Superior temporal gyrus (tissue), 1 donor: ENCODE measurements at regions not wholly inside any gene's neighbourhood (a gene's known extent, or its start where the extent isn't known, plus 50 kb on each side); places are given as distances from the start of the nearest gene placed in this dataset.

ENCODE experiments used
- DNase-seq: peaks from one replicate; pipeline ENCODE4 v3.0.0-alpha.2; 2016; ENCODE audit errors: extremely low spot score

DNA sequence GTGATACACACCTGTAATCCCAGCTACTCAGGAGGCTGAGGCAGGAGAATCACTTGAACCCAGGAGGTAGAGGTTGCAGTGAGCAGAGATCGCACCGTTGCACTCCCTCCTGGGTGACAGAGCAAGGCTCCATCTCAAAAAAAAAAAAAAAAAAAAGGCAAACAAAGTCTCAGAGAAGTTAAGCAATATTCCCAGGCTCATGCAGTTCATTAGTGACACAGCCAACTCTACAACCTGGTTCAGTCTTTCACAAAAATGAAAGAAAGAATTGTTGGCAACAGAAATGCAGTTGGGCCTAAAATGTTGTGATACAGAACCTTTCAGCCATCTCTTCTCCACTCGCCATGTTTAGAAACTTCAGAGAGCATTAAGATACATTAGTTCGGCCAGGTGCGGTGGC is 242.1 kb downstream of the LTN1 start:
- DNase-seq: no peak

DNA sequence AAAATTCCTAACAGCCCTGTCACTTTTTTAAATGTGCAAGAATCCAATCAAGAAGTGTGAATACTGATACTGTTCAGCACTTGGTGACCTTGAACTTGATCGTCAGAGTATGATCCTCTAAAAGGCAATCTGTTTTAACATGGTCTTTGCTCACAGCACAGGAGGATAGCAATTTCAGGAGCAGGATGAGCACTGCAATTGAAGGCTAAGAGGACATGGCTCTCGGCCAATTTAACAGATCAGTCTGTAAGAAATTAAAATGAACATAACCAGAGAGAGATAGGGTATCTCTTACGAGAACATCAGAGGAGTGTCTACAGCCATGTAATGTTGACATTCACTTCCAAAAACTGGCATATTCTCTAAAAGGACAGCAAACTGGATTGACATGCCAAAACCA is 243.1 kb downstream of the LTN1 start:
- DNase-seq: no peak

DNA sequence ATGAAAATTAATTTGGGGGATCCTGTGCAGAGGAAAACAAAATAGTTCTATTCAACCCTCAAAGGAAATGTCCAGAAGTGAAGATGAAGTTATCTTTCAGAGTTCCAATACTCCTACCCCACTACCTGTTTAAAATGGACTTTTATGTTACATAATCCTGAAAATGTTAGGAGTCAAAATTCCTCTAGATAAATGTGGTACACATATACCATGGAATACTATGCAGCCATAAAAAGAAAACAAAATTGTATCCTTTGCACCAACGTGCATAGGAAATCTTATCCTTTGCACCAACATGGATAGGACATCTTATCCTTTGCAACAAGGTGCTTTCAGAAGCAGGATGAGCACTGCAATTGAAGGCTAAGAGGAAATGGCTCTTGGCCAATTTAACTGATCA is 245.2 kb downstream of the LTN1 start:
- DNase-seq: no peak

DNA sequence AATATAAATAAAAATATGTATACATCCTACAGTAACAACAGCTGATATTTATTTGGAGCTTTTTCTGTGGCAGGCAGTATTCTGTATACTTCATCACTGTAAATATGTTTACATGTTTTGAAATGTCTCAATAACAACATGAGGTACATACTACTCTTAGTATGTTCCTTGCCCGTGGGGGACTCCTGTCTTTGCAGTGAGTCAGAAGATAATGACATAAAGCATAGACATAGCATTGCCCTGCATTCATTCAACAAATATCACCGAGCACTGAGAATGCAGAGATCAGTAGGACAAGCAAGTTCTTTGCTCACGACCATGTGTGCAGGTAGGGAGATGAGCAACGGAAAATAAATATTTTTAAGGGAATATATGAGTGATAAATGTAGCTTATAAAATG is 246.5 kb downstream of the LTN1 start:
- DNase-seq: no peak

DNA sequence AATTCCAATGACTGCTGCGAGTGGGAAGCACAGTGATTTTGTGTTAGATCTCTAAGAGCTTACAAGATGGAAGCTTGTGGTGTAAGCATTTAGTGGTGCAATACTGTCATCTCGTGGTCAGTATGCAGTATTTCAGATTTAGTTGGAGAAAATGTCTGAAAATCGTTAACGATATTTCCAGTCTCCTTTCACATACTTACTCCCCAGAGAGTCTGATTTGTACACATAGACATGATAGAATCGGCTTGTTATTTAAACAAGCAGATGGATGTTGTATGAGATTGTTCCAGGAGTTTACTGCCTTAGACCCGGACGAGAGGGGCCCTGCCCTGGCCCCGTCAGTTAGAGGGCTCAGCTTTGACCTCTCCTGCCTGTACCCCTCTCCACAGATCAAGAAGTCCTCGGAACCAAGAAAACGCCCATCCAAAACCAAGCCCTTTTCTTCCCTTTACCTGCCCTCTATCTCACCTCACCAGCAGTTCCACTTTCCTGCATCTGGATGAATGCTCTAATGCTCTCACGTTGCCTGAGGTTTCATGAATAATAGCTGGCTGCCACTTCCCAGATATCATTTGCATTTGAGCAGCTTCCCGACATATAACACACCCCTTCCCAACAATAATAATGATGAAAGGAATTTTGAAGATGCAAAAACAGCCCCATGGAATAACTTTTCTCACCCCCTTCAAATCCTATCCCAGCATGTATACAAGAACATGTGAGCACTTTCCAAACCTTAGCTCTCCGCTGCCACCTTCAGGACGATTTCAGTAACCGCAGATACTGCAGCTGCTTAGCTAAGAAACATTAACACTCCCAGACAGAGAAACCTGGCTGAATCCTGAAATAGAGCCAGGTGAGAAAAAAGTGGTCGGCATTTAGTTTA is 247.3 kb downstream of the LTN1 start:
- peak; percentile 95 for DNase-seq

DNA sequence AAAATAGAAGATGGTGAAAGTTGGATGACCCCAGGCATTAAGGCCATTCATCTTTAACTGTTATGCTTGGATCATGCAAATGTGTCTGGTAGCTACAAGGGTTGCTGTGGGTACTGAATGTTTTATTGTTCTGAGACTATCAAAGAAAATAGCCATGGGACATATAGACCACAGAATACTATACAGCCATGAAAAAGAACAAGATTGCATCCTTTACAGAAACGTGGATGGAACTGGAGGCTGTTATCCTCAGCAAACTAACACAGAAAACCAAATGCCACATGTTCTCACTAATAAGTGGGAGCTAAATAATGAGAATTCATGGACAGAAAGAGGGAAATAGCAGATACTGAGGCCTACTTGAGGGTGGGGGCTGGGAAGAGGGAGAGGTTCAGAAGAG is 249.0 kb downstream of the LTN1 start:
- no peak for DNase-seq

DNA sequence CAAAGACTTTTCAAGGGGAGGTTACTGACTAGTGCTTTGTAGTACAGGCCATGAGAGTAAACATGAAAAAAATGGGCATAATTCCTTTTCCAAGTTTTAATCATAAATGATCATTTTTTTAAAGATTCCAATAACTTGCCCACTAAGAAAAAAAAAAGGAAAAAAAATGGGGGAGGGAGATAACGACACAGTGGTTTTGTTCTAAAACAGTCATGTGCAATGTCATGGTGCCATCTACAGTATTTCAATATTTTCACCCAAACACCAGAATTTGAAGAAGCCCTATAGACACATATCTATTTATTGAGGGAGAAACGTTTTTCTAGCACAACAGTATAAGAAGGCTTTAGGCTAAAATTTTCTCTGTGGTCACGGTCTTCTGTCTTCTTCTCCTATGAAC is 250.2 kb downstream of the LTN1 start:
- DNase-seq: peak; percentile 56

DNA sequence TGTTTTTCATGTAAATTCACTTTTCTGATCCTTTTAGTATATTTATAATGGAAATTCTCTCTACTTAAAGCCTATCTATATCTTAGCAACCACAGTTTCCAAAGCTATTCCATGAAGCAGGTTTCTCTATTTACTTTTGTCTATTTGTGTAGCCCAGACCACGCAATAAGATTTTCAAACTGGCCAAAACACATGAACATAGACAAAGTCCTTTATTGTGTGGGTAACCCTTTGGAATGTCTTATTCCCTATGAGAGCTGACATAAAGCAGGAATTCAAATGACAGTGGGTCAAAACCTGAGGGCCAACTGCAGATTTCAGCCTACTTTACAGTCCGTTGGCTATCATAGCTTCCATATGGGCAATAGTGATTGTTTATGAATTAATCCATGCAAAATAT is 252.6 kb downstream of the LTN1 start:
- no peak for DNase-seq

DNA sequence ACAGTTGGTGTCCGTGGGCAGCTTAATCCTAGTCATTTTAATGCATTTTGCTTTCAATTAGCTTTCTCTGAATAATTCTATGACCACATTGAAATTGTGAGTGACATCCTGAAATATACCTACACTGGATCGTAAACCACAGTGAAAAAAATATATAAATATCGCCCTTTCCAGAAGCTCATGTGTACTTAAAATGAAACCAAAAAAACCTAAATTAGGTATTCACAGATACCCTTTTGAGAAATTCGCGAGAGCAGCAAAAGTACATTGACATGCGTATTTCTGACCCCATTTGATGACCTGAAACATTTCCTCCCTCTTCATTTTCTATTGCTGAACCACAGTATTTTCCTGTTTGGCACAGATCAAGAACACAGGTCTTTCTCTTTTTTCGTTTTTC is 253.8 kb downstream of the LTN1 start:
- no peak for DNase-seq

DNA sequence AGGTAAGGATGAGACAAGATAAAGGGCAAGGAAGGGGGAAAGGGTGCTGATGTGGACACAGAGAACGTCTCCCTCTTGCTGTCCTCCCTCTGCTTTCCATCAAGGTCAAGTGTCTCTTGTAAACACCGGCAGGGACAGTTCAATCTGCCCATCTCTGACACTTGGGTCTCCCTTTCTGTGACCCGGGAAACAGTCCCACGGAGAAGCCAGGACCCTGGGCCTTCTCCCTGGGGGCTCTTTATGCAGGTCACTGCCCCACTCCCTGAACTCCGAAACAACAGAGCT is 254.3 kb downstream of the LTN1 start:
- DNase-seq: no peak

DNA sequence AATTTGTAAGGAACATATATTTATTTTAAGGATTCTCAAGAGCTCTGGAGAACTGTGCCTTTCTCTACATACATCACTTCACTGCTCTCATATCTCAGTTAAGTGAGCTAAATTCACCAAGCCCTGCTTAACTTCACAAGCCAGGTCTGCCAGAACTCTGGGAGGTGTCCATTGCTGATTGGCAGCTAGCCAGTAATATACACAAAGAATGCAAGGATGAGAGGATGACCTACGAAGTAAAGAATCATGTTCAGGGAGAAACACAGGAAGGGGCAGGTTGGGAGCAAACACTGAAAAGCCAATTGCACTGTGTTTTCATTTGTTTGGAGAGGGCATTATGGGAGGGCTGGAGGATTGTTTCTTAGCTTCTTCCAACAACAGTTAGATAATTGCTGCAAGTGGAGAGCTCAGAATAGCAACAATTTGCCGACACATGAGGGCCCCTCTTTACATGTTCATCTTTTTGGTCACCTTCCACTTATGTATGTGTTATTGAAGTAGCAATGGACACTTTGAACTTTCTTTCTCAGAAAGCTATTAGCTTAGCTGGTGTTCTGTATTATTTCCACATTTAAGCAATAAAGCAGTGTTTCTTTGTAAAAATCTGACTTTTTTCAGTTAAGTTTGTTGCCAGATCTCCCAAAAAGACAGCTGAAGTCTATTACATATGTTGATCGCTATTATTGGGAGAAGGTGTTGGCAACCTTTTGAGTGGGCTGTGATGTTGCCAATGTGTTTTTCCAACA is 254.8 kb downstream of the LTN1 start:
- DNase-seq: no peak

DNA sequence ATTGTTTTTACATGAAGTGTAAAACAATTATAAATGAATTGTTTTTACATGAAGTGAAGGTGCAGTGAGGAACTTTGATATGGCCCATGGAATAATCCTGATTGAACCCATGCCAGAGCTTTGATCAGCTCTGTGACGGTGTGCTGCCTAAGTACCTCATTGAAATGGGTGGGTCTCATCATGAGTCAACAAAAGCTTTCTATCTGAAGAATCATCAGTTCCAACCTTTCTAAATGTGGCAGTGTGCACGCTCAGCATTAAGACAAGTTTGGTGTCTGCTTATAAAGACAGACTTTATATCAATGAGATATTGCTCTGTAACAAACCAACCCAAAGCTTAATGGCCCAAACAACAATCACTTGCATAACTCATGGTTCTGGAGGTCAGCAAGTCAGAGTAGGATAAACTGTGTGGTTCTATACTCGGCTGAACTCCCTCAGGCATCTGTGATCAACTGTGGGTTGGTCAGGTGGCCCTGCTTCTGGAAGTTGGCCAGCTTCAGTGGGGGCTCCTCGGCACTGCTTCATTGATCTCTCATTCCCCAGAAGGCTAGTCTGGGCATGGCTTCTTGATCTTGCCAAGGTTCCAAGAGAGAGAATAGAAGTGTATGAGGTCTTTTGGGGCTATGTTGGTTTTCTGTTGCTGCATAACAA is 258.0 kb downstream of the LTN1 start:
- no peak for DNase-seq

DNA sequence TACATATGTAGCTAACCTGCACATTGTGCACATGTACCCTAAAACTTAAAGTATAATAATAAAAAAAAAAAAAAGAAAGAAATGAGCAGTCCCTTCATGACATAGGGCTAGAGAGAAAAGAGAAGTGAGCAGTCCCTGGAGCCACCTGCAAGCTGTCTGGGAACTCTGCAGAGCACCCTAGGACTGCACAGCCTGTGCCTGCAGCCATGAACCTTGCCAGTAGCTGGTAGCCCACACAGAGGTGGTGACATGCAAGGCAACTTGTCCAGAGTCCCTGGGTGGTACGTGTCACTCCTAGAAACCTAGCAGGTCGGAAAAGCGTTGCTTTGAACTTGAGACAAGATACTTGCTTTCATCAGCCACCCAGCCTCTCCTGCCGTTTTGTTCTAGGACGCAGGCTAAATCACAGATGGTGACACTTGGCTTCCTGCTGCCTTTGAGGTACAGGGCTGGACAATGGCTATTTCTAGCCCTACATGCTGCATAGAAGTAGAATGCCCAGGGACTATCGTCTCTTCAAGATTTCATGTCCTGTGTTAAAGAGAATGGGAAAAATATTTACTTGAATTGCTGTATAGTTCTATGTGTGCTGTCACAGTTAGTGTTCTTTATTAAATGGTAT is 260.9 kb downstream of the LTN1 start:
- no peak for DNase-seq

DNA sequence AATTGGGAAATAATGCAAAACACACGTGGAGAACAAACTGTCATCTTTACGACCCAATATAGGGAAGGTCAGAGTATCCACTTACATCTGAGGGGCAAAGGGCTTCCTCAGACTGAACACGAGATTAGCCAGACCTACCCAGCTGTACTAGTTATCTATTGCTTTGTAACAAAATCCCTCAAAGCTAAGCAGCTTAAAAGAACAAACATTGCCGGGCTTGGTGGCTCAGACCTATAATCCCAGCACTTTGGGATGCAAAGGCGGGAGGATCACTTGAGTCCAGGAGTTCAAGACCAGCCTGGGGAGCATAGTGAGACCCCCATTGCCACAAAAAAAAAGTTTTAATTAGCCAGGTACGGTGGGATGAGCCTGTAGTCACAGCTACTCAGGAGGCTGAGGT is 262.8 kb downstream of the LTN1 start:
- no peak for DNase-seq

DNA sequence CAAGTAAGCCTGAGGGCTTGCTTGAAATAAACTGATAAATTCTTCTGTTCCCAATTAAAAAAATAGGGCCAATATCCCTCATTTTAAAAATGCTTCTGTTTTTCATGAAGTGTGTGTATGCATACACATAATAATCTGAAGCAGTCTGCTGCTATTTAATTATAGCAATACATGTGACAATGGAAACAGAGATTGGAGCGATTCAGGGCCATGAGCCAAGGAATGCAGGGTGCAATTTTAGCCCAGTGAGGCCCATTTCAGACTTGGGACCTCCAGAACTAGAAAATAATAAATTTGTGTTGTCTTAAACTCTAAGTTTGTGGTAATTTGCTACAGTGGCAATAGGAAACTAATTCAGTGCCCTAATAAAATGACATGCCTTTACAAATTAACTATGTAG is 264.9 kb downstream of the LTN1 start:
- no peak for DNase-seq

DNA sequence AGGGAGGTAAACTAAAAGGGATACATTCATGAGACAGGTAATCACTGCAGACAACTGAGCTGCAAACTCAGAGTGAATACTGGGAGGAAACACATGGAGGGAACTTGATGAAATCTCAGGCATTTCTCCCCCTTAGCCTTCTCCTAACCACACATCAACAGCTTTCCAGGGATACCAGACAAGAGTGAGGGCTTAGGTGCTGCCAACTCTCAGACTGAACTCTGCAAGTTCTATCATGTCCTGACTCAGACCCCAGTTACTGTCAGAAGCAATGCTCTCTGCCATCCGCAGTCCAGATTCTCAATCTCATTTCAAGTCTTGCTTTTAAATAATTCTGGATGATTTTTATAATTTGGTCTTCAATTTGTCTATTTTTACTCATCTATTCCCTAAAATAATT is 267.3 kb downstream of the LTN1 start:
- no peak for DNase-seq

DNA sequence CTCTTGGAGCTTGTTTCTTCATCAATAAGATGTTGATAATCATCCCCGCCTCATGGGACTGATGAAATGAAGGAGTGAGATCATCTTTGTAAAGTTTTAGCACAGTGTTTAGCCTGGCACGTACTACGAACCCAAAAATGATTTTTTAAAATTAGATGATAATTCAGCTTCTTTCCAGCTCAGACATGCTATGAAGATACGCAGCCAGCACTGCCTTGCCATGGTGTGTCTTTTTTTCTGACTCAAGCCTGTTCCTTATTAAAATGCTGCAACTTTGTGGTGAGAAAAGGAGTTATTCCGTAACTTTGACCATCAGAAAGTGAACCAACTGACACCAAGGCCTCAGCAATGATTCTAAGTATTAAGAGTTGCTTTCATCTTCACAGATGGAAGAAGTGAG is 269.0 kb downstream of the LTN1 start:
- DNase-seq: no peak

DNA sequence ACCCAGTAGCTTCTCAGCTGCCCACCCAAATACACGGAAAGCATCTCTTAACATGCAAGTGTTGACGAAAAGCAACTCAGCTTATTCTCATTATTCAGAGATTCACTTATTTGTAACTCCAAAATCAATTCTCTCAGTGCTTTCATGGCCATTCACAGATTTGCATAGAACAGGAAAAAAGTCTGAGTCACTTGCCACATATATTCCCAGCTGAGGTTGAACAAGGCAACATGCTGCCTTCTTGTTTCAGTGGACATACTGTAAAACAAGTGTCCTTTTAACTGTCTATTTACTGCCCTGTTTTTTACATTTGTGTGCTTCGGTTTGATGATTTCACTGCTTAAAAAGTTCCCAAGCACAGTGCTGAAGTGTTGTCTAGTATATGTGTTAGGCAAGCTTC is 273.0 kb downstream of the LTN1 start:
- no peak for DNase-seq

DNA sequence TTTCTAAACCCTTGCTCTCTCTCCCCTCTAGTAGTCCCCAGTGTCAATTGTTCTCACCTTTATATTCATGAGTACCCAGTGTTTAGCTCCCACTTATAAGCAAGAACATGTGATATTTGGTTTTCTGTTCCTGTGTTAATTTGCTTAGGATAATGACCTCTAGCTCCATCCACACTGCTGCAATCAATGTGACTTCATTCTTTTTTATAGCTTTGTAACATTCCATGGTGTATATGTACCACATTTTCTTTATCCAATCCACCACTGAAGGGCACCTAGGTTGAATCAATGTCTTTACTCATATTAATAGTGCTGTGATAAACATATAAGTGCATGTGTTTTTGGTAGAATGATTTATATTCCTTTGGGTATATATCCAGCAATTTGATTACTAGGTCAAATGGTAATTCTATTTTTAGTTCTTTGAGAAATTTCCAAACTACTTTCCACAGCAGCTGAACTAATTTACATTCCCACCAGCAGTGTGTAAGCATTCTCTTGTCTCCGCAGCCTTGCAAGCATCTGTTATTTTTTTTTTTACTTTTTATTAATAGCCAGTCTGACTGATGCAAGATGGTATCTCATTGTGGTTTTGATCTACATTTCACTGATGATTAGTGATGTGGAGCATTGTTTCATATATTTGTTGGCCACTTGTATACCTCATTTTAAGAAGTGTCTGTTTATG is 277.8 kb downstream of the LTN1 start:
- no peak for DNase-seq

DNA sequence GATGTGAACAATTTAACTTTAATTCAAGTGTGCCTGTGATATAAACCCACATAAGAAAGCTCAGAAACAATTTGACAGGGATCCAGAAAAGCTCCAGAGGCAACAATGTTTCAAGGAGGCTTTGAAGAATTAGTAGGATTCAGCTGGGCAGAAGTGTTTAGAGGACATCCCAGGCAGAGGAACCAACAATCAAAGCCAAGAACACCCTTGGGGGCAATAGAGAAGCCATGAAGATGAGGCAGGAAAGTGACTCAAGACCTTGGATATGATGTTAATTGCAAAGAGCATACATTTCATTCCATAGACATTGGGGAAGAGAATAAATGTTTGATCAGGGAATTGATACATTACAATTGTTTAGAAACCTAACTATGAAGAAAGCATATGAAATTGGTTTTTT is 280.3 kb downstream of the LTN1 start:
- no peak for DNase-seq

DNA sequence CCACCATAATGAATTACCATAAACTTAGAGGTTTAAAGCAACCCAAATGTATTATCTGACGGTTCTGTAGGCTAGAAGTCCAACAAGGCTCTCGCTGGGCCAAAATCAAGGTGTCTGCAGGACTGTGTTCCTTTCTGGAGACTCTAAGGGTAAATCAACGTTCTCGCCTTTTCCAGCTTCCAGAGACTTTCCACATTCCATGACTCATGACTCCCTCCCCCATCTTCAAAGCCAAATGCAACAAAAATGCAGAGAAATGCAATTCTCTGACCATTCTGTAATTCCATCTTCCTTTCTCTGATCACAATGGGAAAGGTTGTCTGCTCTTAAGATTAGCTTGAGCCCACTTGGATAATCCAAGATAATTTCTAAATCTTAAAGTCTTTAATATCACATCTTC is 287.1 kb downstream of the LTN1 start:
- DNase-seq: no peak

DNA sequence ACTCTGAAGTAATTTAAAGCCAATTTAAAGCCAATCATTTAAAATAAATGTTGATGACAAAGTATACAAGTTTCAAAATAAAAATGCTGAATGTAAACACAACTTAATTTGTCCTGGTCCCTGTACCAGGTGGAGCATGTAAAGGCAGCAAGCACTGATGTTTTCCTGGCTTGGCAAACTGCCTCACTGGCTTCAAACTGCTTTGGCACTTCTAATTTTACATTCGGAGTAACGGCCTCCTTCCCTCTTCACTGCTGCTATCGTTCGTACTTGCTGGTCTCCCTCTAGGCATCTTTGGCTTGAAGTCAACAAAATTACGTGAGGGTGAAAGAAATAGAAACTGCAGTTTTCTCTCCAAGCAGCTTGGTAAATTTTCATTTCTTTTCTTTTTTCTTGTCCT is 287.9 kb downstream of the LTN1 start:
- DNase-seq: peak; percentile 26
